Natural killer cell (primary cell): ENCODE measurements at regions not wholly inside any gene's neighbourhood (a gene's known extent, or its start where the extent isn't known, plus 50 kb on each side); places are given as distances from the start of the nearest gene placed in this dataset.

Source experiments
- ATAC-seq, 3 donors: fragments of 150-1000 bp in 2 of 3; fragments of 200-7000 bp in 1 of 3; cut with Tn5 transposase; 1 replicate in 1 of 3; 2 replicates in 2 of 3; pipeline ENCODE4 v1.10.0; 2021; ENCODE audit warnings: mild to moderate bottlenecking in 2 of 3, moderate library complexity in 2 of 3
- DNase-seq, 2 donors: peaks; one replicate each; pipeline versions ENCODE4 v3.0.0 to v3.0.0-alpha.2; 2013 to 2021; ENCODE audit warnings: mixed read lengths in 1 of 2
- H3K27ac ChIP-seq: one replicate; pipeline ENCODE4 v1.5.1; 2013; ENCODE audit warnings: mild to moderate bottlenecking, low read length
- H3K27me3 ChIP-seq: one replicate; pipeline ENCODE4 v1.6.1; 2013; ENCODE audit warnings: low read length; ENCODE audit not compliant: control insufficient read depth, insufficient read depth
- H3K36me3 ChIP-seq: one replicate; pipeline ENCODE4 v1.6.1; 2013; ENCODE audit warnings: low read length; ENCODE audit not compliant: control insufficient read depth, insufficient read depth
- H3K4me1 ChIP-seq: one replicate; pipeline ENCODE4 v1.6.1; 2013; ENCODE audit warnings: low read length; ENCODE audit not compliant: control insufficient read depth, insufficient read depth
- H3K4me3 ChIP-seq: one replicate; pipeline ENCODE4 v1.5.1; 2013; ENCODE audit warnings: low read length
- H3K9me3 ChIP-seq: one replicate; pipeline ENCODE4 v1.6.1; 2013; ENCODE audit warnings: low read length; ENCODE audit not compliant: control insufficient read depth, insufficient read depth
- H3K27ac Mint-ChIP-seq, 2 donors: one replicate each; pipeline ENCODE4 v1.8.0; 2022; ENCODE audit warnings: mild to moderate bottlenecking in 2 of 2, mixed read lengths in 2 of 2, moderate library complexity in 1 of 2
- H3K27me3 Mint-ChIP-seq, 2 donors: one replicate each; pipeline ENCODE4 v1.8.0; 2022; ENCODE audit warnings: low read depth in 2 of 2, mixed read lengths in 2 of 2
- H3K36me3 Mint-ChIP-seq: one replicate; pipeline ENCODE4 v1.8.0; 2022; ENCODE audit warnings: mixed read lengths
- H3K4me1 Mint-ChIP-seq, 2 donors: one replicate each; pipeline ENCODE4 v1.8.0; 2022; ENCODE audit warnings: mixed read lengths in 2 of 2
- H3K4me3 Mint-ChIP-seq: one replicate; pipeline ENCODE4 v1.8.0; 2022; ENCODE audit warnings: mild to moderate bottlenecking, moderate library complexity, mixed read lengths
- H3K9me3 Mint-ChIP-seq, 2 donors: one replicate each; pipeline ENCODE4 v1.8.0; 2022; ENCODE audit warnings: mixed read lengths in 2 of 2
- WGBS: methylation state at CpG from one replicate; pipeline ENCODE4 v1.1.7; 2013; ENCODE audit warnings: missing lambda C conversion rate; ENCODE audit not compliant: insufficient coverage; 5-methylcytosine and 5-hydroxymethylcytosine counted together
- intact Hi-C: fragments of 100-400 bp; cut with micrococcal nuclease; formaldehyde crosslinking; loops from one replicate; pipeline ENCODE4 v1.14.2; 2022
- TF ChIP-seq, protein P1 (sequence below): fragments of 200-600 bp; IDR thresholded peaks from one replicate; pipeline ENCODE4 v1.8.0; 2022; ENCODE audit warnings: antibody characterized with exemption

DNA sequence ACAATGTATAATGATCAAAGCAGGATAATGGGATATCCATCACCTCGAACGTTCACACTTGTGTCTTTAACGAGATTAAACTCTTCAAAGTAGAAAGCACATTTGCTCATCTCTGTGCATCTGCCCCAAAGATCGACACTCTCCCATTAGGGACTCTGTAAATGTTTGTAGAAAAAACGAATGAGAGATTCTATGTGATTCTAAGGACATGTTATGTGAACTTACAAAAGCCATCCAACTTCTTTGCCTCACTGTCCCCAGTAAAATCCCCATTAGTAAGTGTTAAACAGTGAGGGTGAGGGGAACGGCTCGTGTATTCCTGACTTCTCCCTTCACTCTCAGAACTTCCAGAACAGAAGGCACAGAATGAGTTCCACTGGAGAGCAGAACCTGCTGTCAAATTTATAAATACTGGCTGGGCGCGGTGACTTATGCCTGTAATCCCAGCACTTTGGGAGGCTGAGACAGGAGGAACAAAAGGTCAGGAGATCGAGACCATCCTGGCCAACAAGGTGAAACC lies 134.1 kb downstream of the WSCD1 start:
- ATAC-seq (no peak), DNase-seq (no peak)
- TF ChIP-seq, protein P1, sequence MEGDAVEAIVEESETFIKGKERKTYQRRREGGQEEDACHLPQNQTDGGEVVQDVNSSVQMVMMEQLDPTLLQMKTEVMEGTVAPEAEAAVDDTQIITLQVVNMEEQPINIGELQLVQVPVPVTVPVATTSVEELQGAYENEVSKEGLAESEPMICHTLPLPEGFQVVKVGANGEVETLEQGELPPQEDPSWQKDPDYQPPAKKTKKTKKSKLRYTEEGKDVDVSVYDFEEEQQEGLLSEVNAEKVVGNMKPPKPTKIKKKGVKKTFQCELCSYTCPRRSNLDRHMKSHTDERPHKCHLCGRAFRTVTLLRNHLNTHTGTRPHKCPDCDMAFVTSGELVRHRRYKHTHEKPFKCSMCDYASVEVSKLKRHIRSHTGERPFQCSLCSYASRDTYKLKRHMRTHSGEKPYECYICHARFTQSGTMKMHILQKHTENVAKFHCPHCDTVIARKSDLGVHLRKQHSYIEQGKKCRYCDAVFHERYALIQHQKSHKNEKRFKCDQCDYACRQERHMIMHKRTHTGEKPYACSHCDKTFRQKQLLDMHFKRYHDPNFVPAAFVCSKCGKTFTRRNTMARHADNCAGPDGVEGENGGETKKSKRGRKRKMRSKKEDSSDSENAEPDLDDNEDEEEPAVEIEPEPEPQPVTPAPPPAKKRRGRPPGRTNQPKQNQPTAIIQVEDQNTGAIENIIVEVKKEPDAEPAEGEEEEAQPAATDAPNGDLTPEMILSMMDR, result no peak
- Histone ChIP-seq H3K9me3 (no peaks in the 10 kb centered on the region), H3K27ac (no peak overlapping the region), H3K27me3 (no peaks in the 10 kb centered on the region), H3K4me1 (no peaks in the 10 kb centered on the region), H3K36me3 (no peaks in the 10 kb centered on the region), H3K4me3 (no peak overlapping the region)
- intact Hi-C loops, result no loop called here
- Mint-ChIP-seq H3K4me3 (no peak overlapping the region), H3K9me3 (no peaks in the 10 kb centered on the region), H3K27me3 (peaks cover 1 to 21% of the 10 kb centered on the region in 2 donors), H3K36me3 (no peaks in the 10 kb centered on the region), H3K27ac (no peak overlapping the region), H3K4me1 (no peaks in the 10 kb centered on the region)
- WGBS, result 78% methylated on average over 8 of the region's 10 CpGs

DNA sequence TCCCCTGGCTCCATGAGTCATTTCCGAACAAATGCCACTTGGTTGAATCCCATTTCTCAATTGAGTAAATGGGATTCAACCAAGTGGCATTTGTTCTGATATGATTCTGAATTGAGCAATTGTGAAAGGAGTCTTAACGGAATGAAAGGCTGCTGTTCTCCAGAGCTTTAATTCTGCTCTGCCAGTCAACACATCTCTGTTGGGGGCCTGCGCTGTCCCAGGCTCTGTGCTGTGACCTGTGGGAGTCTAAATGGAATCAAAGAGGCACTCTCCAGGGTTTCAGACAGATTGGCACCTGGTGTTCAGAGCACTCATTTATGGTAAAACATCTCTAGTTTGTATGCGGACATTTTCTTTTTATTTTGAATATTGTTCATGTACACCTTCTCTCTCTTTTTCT lies 126.2 kb downstream of the WSCD1 start:
- peaks cover 0 to 13% of the 10 kb centered on the region in 2 donors for H3K27me3 Mint-ChIP-seq
- ATAC-seq (no peak), DNase-seq (no peak)
- H3K27ac Mint-ChIP-seq, result no peak overlapping the region
- no peaks in the 10 kb centered on the region for H3K36me3 Mint-ChIP-seq
- Histone ChIP-seq H3K27me3 (no peaks in the 10 kb centered on the region), H3K36me3 (no peaks in the 10 kb centered on the region), H3K9me3 (no peaks in the 10 kb centered on the region), H3K27ac (no peak overlapping the region), H3K4me1 (no peaks in the 10 kb centered on the region), H3K4me3 (no peak overlapping the region)
- peaks cover 3 to 4% of the 10 kb centered on the region in 2 donors for H3K9me3 Mint-ChIP-seq
- peaks cover 0 to 6% of the 10 kb centered on the region in 2 donors for H3K4me1 Mint-ChIP-seq
- WGBS, result 91% methylated on average over 2 of the region's 4 CpGs
- no peak overlapping the region for H3K4me3 Mint-ChIP-seq
- TF ChIP-seq, protein P1, result no peak
- intact Hi-C loops, result loop anchor here (2.0 kb wide), 1 partner anchor 28 kb away; no protein-coding TSS in a partner anchor

DNA sequence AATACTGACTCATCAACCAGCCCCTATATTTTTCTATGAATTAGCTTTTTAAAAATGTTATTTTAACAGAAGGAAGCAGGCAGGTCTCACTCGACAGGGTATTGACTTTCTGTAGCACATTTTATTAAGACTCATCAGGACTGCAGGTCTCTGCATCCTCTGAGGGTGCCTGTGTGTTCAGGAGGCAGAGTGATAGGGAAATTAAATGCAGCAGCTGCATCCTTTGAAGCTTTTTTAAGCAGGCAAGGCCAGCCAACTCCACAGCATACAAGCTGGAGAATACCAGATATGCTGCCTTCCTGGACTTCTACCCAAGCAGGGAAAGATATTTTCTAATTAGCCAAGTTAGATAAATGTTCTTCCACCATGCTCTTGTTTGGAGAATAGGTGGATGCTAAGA lies 124.9 kb downstream of the WSCD1 start:
- no peak for ATAC-seq
- Histone ChIP-seq H3K4me1 (no peaks in the 10 kb centered on the region), H3K27ac (no peak overlapping the region), H3K9me3 (no peaks in the 10 kb centered on the region), H3K36me3 (no peaks in the 10 kb centered on the region), H3K4me3 (no peak overlapping the region), H3K27me3 (no peaks in the 10 kb centered on the region)
- peaks cover 0 to 6% of the 10 kb centered on the region in 2 donors for H3K4me1 Mint-ChIP-seq
- 33% methylated on average over 1 of the region's 1 CpG for WGBS
- intact Hi-C loops, result no loop called here
- peaks cover 3 to 4% of the 10 kb centered on the region in 2 donors for H3K9me3 Mint-ChIP-seq
- peaks cover 0 to 13% of the 10 kb centered on the region in 2 donors for H3K27me3 Mint-ChIP-seq
- H3K36me3 Mint-ChIP-seq, result no peaks in the 10 kb centered on the region
- H3K4me3 Mint-ChIP-seq, result no peak overlapping the region
- H3K27ac Mint-ChIP-seq, result no peak overlapping the region
- TF ChIP-seq, protein P1, result no peak
- DNase-seq, result no peak
